ENCODE measurements at regions not wholly inside any gene's neighbourhood (a gene's known extent, or its start where the extent isn't known, plus 50 kb on each side); places are given as distances from the start of the nearest gene placed in this dataset.

- ChIA-PET CTCF (no interaction called here), POLR2A (ENCODE audit: unreplicated experiment) (no interaction called here)
- H2BK5ac ChIP-seq (ENCODE audit: low read depth, low read length, poor library complexity, severe bottlenecking) = no peak overlapping the region
- ATAC-seq (ENCODE audit: low read depth) (no peak), DNase-seq (no peak)
- no peak overlapping the region for H3K23ac ChIP-seq (ENCODE audit: low read depth, low read length)
- no peak overlapping the region for H3K27ac ChIP-seq (ENCODE audit: insufficient read depth, low read length)
- BruUV-seq (replicated peaks) = no TSS peak
- H4K5ac ChIP-seq (ENCODE audit: low read depth, low read length) = no peak overlapping the region
- H2AFZ ChIP-seq (replicated peaks; ENCODE audit: low read length, poor library complexity) = no peak overlapping the region
- no peak overlapping the region for H4K91ac ChIP-seq (ENCODE audit: insufficient read depth, low read depth, low read length)
- H3K14ac ChIP-seq (replicated peaks; ENCODE audit: low read depth, low read length) = no peak overlapping the region
- H3K79me1 ChIP-seq (ENCODE audit: low read depth in 1 of 2, low read length in 2 of 2) = no peaks in the 10 kb centered on the region
- TF ChIP-seq SMC3 (IDR thresholded peaks at IDR 0.05; ENCODE audit: low read depth, low read length) (no peak), BHLHE40 (IDR thresholded peaks at IDR 0.05; ENCODE audit: low read depth, low read length) (no peak), USF2 (IDR thresholded peaks at IDR 0.05; ENCODE audit: low read depth, low read length) (no peak), RAD21 (IDR thresholded peaks at IDR 0.05; ENCODE audit: low read length) (no peak), ELK1 (IDR thresholded peaks at IDR 0.05; ENCODE audit: borderline replicate concordance, low read depth, low read length) (no peak), MAZ (IDR thresholded peaks at IDR 0.05; ENCODE audit: borderline replicate concordance, low read depth, low read length) (no peak), CHD1 (IDR thresholded peaks at IDR 0.05; ENCODE audit: low read depth, low read length) (no peak), RCOR1 (IDR thresholded peaks at IDR 0.05; ENCODE audit: insufficient replicate concordance, low read length) (no peak), CEBPB (IDR thresholded peaks at IDR 0.05; ENCODE audit: low read depth, low read length) (no peak), POLR2A (IDR thresholded peaks at IDR 0.05; ENCODE audit: low read depth, low read length) (no peak), FOS (IDR thresholded peaks at IDR 0.05; ENCODE audit: low read depth, low read length) (no peak), RFX5 (IDR thresholded peaks at IDR 0.05; ENCODE audit: low read depth, low read length) (no peak), NFE2L2 (IDR thresholded peaks at IDR 0.05; ENCODE audit: low read depth, low read length) (no peak), MXI1 (IDR thresholded peaks at IDR 0.05; ENCODE audit: borderline replicate concordance, low read depth, low read length) (no peak), MAFK (IDR thresholded peaks at IDR 0.05; ENCODE audit: low read depth, low read length) (no peak), CTCF (conservative IDR thresholded peaks at IDR 0.05; ENCODE audit: low read depth, low read length) (no peak)
- no peak overlapping the region for H2AK5ac ChIP-seq (ENCODE audit: low read depth, low read length)
- H4K20me1 ChIP-seq (ENCODE audit: insufficient read depth, low read length) = no peaks in the 10 kb centered on the region
- H2BK15ac ChIP-seq (ENCODE audit: low read depth, low read length) = no peak overlapping the region
- H3K4ac ChIP-seq (ENCODE audit: low read depth, low read length) = no peak overlapping the region
- H2AK9ac ChIP-seq (replicated peaks; ENCODE audit: low read depth, low read length, poor library complexity) = no peak overlapping the region
- no peak overlapping the region for H2BK20ac ChIP-seq (ENCODE audit: low read depth, low read length)
- in situ Hi-C loops (cut with MboI; ENCODE audit: low sequenced_read_pairs) (no loop called here), intact Hi-C loops (cut with micrococcal nuclease) (no loop called here), dilution Hi-C loops (cut with HindIII; ENCODE audit: low sequenced_read_pairs, unreplicated experiment) (no loop called here)
- H2BK120ac ChIP-seq (ENCODE audit: low read depth, low read length) = no peak overlapping the region
- no peak overlapping the region for H3K9ac ChIP-seq (ENCODE audit: low read depth, low read length)
- no peaks in the 10 kb centered on the region for H3K36me3 ChIP-seq (ENCODE audit: control insufficient read depth, insufficient read depth, low read length)
- H3K56ac ChIP-seq (ENCODE audit: extremely low read depth, insufficient read depth, low read length) = no peak overlapping the region
- no peak overlapping the region for H3K4me2 ChIP-seq (ENCODE audit: low read depth, low read length)
- no peaks in the 10 kb centered on the region for H3K27me3 ChIP-seq (ENCODE audit: control insufficient read depth, insufficient read depth, low read length)
- H3K9me1 ChIP-seq (ENCODE audit: insufficient read depth, low read length) = no peaks in the 10 kb centered on the region
- no peak overlapping the region for H3K18ac ChIP-seq (ENCODE audit: low read depth, low read length)
- H3K4me3 ChIP-seq (ENCODE audit: insufficient read depth, low read depth, low read length) = no peak overlapping the region
- no peak overlapping the region for H4K8ac ChIP-seq (ENCODE audit: low read depth in 2 of 2, low read length in 2 of 2)
- H3K4me1 ChIP-seq (ENCODE audit: control insufficient read depth, insufficient read depth, low read length) = no peaks in the 10 kb centered on the region
- H3K9me3 ChIP-seq (ENCODE audit: control insufficient read depth, insufficient read depth, low read length) = no peaks in the 10 kb centered on the region
These were observed 207.2 kb downstream of the LMBRD1 start for GRCh38 chr6:69589626-69590025.
